ENCODE measurements at regions not wholly inside any gene's neighbourhood (a gene's known extent, or its start where the extent isn't known, plus 50 kb on each side); places are given as distances from the start of the nearest gene placed in this dataset.
"Not testable (repeated sequence)": the region's sequence is repeated elsewhere in the genome, so short reads cannot be mapped to it uniquely, and the experiment has no call there.

- DNase-seq: no peak
Measured at GRCh38 chr4:31199644-31200043, 479.5 kb downstream of the PCDH7 start.

GRCh38 chr4:31202054-31202453 lies 481.9 kb downstream of the PCDH7 start:
- not testable (repeated sequence) for DNase-seq

GRCh38 chr4:31204874-31205273 lies 484.7 kb downstream of the PCDH7 start:
- no peak for DNase-seq

GRCh38 chr4:31220921-31221320 lies 500.8 kb downstream of the PCDH7 start:
- no peak for DNase-seq

GRCh38 chr4:31228068-31228467 lies 507.9 kb downstream of the PCDH7 start:
- no peak for DNase-seq

GRCh38 chr4:31230594-31230993 lies 510.4 kb downstream of the PCDH7 start:
- DNase-seq: no peak

- no peak for DNase-seq
Measured at GRCh38 chr4:31234494-31234893, 514.3 kb downstream of the PCDH7 start.

- DNase-seq: no peak
Measured at GRCh38 chr4:31234901-31235300, 514.7 kb downstream of the PCDH7 start.

- no peak for DNase-seq
Measured at GRCh38 chr4:31236020-31236638, 516.0 kb downstream of the PCDH7 start.

- no peak for DNase-seq
Measured at GRCh38 chr4:31236639-31237173, 516.5 kb downstream of the PCDH7 start.

- no peak for DNase-seq
Measured at GRCh38 chr4:31237233-31237632, 517.1 kb downstream of the PCDH7 start.

- no peak for DNase-seq
Measured at GRCh38 chr4:31239886-31240285, 519.7 kb downstream of the PCDH7 start.

- DNase-seq: no peak
Measured at GRCh38 chr4:31241504-31242106, 521.4 kb downstream of the PCDH7 start.

- no peak for DNase-seq
Measured at GRCh38 chr4:31246856-31247255, 526.7 kb downstream of the PCDH7 start.

GRCh38 chr4:31259119-31259518 lies 539.0 kb downstream of the PCDH7 start:
- DNase-seq: no peak

- DNase-seq: no peak
Measured at GRCh38 chr4:31261632-31262031, 541.5 kb downstream of the PCDH7 start.

- DNase-seq: not testable (repeated sequence)
Measured at GRCh38 chr4:31266094-31266493, 545.9 kb downstream of the PCDH7 start.

- no peak for DNase-seq
Measured at GRCh38 chr4:31272331-31273061, 552.3 kb downstream of the PCDH7 start.

GRCh38 chr4:31275906-31276305 lies 555.7 kb downstream of the PCDH7 start:
- DNase-seq: no peak

GRCh38 chr4:31283679-31284078 lies 563.5 kb downstream of the PCDH7 start:
- no peak for DNase-seq

- no peak for DNase-seq
Measured at GRCh38 chr4:31290836-31291235, 570.7 kb downstream of the PCDH7 start.

- no peak for DNase-seq
Measured at GRCh38 chr4:31291238-31291637, 571.1 kb downstream of the PCDH7 start.

GRCh38 chr4:31294655-31295480 lies 574.7 kb downstream of the PCDH7 start:
- DNase-seq: no peak

All from NCI-H2029 (cell line).